Left ventricle myocardium inferior (tissue), 1 donor: ENCODE measurements at regions not wholly inside any gene's neighbourhood (a gene's known extent, or its start where the extent isn't known, plus 50 kb on each side); places are given as distances from the start of the nearest gene placed in this dataset.
"Not testable (repeated sequence)": the region's sequence is repeated elsewhere in the genome, so short reads cannot be mapped to it uniquely, and the experiment has no call there.

Source experiments
- DNase-seq: peaks from one replicate; pipeline ENCODE4 v3.0.0-alpha.2; 2020
- H3K27ac ChIP-seq: fragments of 200-600 bp; replicated peaks from 2 replicates; pipeline ENCODE4 v1.8.0; 2021
- H3K27me3 ChIP-seq: fragments of 200-600 bp; 2 replicates; pipeline ENCODE4 v1.8.0; 2021; ENCODE audit warnings: low read depth
- H3K36me3 ChIP-seq: fragments of 200-600 bp; 2 replicates; pipeline ENCODE4 v1.8.0; 2021
- H3K4me1 ChIP-seq: fragments of 200-600 bp; 2 replicates; pipeline ENCODE4 v1.8.0; 2021
- H3K4me3 ChIP-seq: fragments of 200-600 bp; 2 replicates; pipeline ENCODE4 v1.8.0; 2021; ENCODE audit warnings: mild to moderate bottlenecking, moderate library complexity
- H3K9me3 ChIP-seq: fragments of 200-600 bp; replicated peaks from 2 replicates; pipeline ENCODE4 v1.8.0; 2021
- intact Hi-C: fragments of 100-400 bp; cut with micrococcal nuclease; formaldehyde crosslinking; loops from one replicate; pipeline ENCODE4 v1.11.0; 2022
- TF ChIP-seq, protein P1 (sequence below): fragments of 200-600 bp; IDR thresholded peaks from 2 replicates; pipeline ENCODE4 v1.8.0; 2021; ENCODE audit warnings: antibody characterized with exemption, mild to moderate bottlenecking, borderline replicate concordance
- donor health status: DM: no; HTN: yes; CAD: no; lungs with severe emphysema.

DNA sequence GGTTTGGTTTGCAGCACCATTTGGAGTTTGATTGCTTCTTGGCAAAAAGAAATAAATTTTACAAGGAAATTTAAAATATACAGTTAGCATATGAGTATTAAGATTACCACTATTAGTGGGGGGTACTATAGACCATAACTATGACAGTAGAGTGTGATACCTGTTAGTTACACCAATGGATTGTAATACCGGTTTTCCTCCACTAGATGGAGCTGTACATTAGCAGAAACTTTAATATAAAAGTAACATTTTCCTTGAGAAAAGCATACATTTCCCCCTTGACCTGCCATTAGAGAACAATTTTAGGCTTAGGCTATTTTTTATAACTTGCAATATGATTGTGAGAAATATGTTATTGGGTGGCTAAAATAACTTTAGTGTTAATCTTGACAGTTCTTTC lies 163.9 kb upstream of the TGIF2LX start:
- intact Hi-C loops, H3K4me1 ChIP-seq, H3K4me3 ChIP-seq, H3K9me3 ChIP-seq, H3K36me3 ChIP-seq, DNase-seq, H3K27ac ChIP-seq, H3K27me3 ChIP-seq: not testable (repeated sequence)
- TF ChIP-seq, protein P1, sequence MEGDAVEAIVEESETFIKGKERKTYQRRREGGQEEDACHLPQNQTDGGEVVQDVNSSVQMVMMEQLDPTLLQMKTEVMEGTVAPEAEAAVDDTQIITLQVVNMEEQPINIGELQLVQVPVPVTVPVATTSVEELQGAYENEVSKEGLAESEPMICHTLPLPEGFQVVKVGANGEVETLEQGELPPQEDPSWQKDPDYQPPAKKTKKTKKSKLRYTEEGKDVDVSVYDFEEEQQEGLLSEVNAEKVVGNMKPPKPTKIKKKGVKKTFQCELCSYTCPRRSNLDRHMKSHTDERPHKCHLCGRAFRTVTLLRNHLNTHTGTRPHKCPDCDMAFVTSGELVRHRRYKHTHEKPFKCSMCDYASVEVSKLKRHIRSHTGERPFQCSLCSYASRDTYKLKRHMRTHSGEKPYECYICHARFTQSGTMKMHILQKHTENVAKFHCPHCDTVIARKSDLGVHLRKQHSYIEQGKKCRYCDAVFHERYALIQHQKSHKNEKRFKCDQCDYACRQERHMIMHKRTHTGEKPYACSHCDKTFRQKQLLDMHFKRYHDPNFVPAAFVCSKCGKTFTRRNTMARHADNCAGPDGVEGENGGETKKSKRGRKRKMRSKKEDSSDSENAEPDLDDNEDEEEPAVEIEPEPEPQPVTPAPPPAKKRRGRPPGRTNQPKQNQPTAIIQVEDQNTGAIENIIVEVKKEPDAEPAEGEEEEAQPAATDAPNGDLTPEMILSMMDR = peak; percentile 52

DNA sequence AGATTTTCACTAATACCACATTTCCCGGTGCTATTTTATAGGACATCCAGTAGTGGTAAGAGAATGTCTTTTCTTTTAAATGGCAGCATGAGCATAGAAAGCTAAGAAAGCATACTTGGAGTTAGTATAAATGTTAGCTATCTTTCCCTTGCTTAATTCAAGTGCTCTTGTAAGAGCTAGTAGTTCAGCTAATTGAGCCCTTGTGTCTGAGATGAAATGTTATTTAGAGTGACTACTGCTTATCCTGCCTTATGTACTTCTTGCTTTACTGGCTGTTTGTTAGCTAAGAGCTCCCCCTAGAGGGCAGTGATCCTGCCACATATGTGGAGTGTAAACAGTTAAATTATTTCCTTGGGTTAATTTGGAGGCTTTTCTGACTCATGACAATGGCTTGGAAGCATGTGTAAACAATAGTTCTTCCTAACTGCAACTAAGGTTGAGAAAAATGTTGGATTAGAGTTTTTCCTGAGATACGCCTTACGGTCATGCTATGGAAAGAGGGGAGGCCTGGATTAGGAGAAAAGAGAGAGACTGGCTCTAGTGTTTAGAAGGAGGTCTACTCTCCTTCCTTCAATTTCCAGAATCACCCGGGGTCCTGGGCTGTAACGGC lies 162.5 kb upstream of the TGIF2LX start:
- H3K36me3 ChIP-seq, H3K4me3 ChIP-seq, H3K27me3 ChIP-seq, H3K4me1 ChIP-seq, intact Hi-C loops, H3K9me3 ChIP-seq, H3K27ac ChIP-seq, DNase-seq: not testable (repeated sequence)

GRCh38 chrX:89771639-89772038 lies 150.1 kb upstream of the TGIF2LX start:
- H3K4me3 ChIP-seq, H3K27me3 ChIP-seq, intact Hi-C loops, H3K4me1 ChIP-seq, H3K36me3 ChIP-seq, DNase-seq, H3K9me3 ChIP-seq, H3K27ac ChIP-seq: not testable (repeated sequence)

GRCh38 chrX:89811440-89811839 lies 110.3 kb upstream of the TGIF2LX start:
- H3K27ac ChIP-seq, intact Hi-C loops, H3K27me3 ChIP-seq, H3K9me3 ChIP-seq, DNase-seq, H3K4me1 ChIP-seq, H3K36me3 ChIP-seq, H3K4me3 ChIP-seq: not testable (repeated sequence)

GRCh38 chrX:89839723-89840122 lies 82.0 kb upstream of the TGIF2LX start:
- intact Hi-C loops, H3K4me1 ChIP-seq, H3K27ac ChIP-seq, H3K4me3 ChIP-seq, H3K9me3 ChIP-seq, H3K27me3 ChIP-seq, H3K36me3 ChIP-seq, DNase-seq: not testable (repeated sequence)

DNA sequence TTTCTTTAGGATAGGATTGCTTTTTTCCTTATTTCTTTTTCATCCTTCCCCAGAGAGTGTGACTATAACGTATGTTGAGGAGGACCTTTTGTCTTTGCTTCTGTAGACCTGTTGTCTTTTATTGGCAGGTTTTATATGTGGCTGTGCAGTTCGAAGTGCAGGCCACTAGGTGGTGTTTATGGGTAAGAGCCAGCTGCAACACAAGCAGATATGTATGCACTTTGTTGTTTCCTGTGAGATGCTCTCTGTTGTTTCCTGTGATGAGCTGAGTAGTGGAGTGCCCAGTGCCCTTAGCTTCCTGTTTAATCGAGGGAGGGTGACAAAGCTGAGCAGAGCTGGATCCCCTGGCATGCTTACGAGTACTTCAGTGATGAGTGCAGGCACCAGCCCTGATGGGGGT lies 50.0 kb upstream of the TGIF2LX start:
- H3K27ac ChIP-seq, intact Hi-C loops, DNase-seq, H3K4me3 ChIP-seq, H3K4me1 ChIP-seq, H3K36me3 ChIP-seq, H3K27me3 ChIP-seq, H3K9me3 ChIP-seq: not testable (repeated sequence)
